HCT116 (cell line): ENCODE measurements at regions not wholly inside any gene's neighbourhood (a gene's known extent, or its start where the extent isn't known, plus 50 kb on each side); places are given as distances from the start of the nearest gene placed in this dataset.

Experiments
- ATAC-seq: fragments of 200-7000 bp; cut with Tn5 transposase; 2 replicates; pipeline ENCODE4 v1.9.1; 2020; ENCODE audit warnings: mild to moderate bottlenecking, moderate library complexity
- BruUV-seq: library from RNA; stranded (reverse); fragments of 400-500 nt; replicated peaks from 2 replicates; lab custom pipeline; 2021; lab: Mats Ljungman, UMichigan
- CTCF ChIA-PET: fragments of 300-600 bp; sonication (Branson Sonifier 250); formaldehyde crosslinking; loops from one replicate; lab custom pipeline; 2021; ENCODE audit warnings: antibody characterized with exemption; lab: Charles Lee
- POLR2A ChIA-PET: fragments of 300-600, 350-600 bp; sonication (Branson Sonifier 250); formaldehyde crosslinking; loops from one replicate; lab custom pipeline; 2021; ENCODE audit warnings: antibody characterized with exemption; lab: Charles Lee
- RAD21 ChIA-PET, 2 experiments: fragments of 300-600 bp; sonication (Branson Sonifier 250); formaldehyde crosslinking; loops; one replicate each; lab custom pipeline; 2023; ENCODE audit warnings: low total read pairs in 2 of 2; ENCODE audit not compliant: uncharacterized antibody in 2 of 2, unreplicated experiment in 2 of 2, low non-redundant PET in 1 of 2; lab: Charles Lee
- DNase-seq: peaks from one replicate; pipeline ENCODE4 v3.0.0-alpha.2; 2010; ENCODE audit warnings: low read depth, low spot score
- H2AFZ ChIP-seq: fragments of 200-600 bp; shearing (Covaris generic), sonication (generic); 2 replicates; pipeline ENCODE4 v1.6.1; 2017; ENCODE audit warnings: low read depth, mixed run types, mixed read lengths, antibody characterized with exemption, low read length; ENCODE audit not compliant: poor library complexity, severe bottlenecking
- H3K27ac ChIP-seq: 2 replicates; pipeline ENCODE4 v1.5.1; 2012; ENCODE audit warnings: low read depth, low read length
- H3K27me3 ChIP-seq: fragments of 200-600 bp; sonication (generic); 2 replicates; pipeline ENCODE4 v1.6.1; 2016; ENCODE audit warnings: mixed run types, low read length, mixed read lengths; ENCODE audit not compliant: insufficient read depth
- H3K36me3 ChIP-seq, 2 experiments: fragments of 200-500 bp in 1 of 2; fragments of 200-600 bp in 1 of 2; sonication (Bioruptor generic) in 1 of 2; sonication (generic) in 1 of 2; 2 replicates each; pipeline versions ENCODE4 v1.5.1 to v1.6.1; 2014 to 2016; ENCODE audit warnings: low read length in 2 of 2, inconsistent platforms in 1 of 2, mixed read lengths in 1 of 2, mixed run types in 1 of 2; ENCODE audit not compliant: insufficient read depth in 2 of 2, control insufficient read depth in 1 of 2
- H3K4me1 ChIP-seq, 2 experiments: fragments of 200-600 bp in 1 of 2; sonication (generic) in 1 of 2; 2 replicates each; pipeline versions ENCODE4 v1.5.1 to v1.6.1; 2012 to 2017; ENCODE audit warnings: low read length in 2 of 2, inconsistent platforms in 1 of 2, mild to moderate bottlenecking in 1 of 2, mixed read lengths in 1 of 2, mixed run types in 1 of 2, moderate library complexity in 1 of 2; ENCODE audit not compliant: insufficient read depth in 2 of 2, control insufficient read depth in 1 of 2
- H3K4me2 ChIP-seq: fragments of 200-600 bp; sonication (generic); 2 replicates; pipeline ENCODE4 v1.6.1; 2017; ENCODE audit warnings: mixed run types, low read length, mixed read lengths
- H3K4me3 ChIP-seq, 2 experiments: fragments of 200-600 bp in 1 of 2; sonication (generic) in 1 of 2; replicated peaks in 1 of 2; 2 replicates each; pipeline ENCODE4 v1.5.1; 2011 to 2016; ENCODE audit warnings: low read length in 2 of 2, control low read depth in 1 of 2, low read depth in 1 of 2, mild to moderate bottlenecking in 1 of 2, mixed read lengths in 1 of 2, mixed run types in 1 of 2
- H3K79me2 ChIP-seq: fragments of 200-600 bp; sonication (generic); 2 replicates; pipeline ENCODE4 v1.6.1; 2017; ENCODE audit warnings: mild to moderate bottlenecking, mixed run types, low read length, moderate library complexity, mixed read lengths; ENCODE audit not compliant: insufficient read depth
- H3K9ac ChIP-seq: fragments of 200-600 bp; sonication (generic); 2 replicates; pipeline ENCODE4 v1.6.1; 2016; ENCODE audit warnings: low read length, mixed read lengths
- H3K9me2 ChIP-seq: fragments of 200-600 bp; sonication (generic), shearing (Covaris generic); 2 replicates; pipeline ENCODE4 v1.6.1; 2017; ENCODE audit warnings: mixed run types, mild to moderate bottlenecking, moderate library complexity; ENCODE audit not compliant: insufficient read depth
- H3K9me3 ChIP-seq, 2 experiments: fragments of 200-500 bp in 1 of 2; fragments of 200-600 bp in 1 of 2; sonication (Bioruptor generic) in 1 of 2; sonication (generic) in 1 of 2; 2 replicates each; pipeline ENCODE4 v1.6.1; 2014 to 2017; ENCODE audit warnings: low read length in 2 of 2, mixed read lengths in 2 of 2, inconsistent platforms in 1 of 2, low read depth in 1 of 2, mild to moderate bottlenecking in 1 of 2, mixed run types in 1 of 2, moderate library complexity in 1 of 2; ENCODE audit not compliant: control insufficient read depth in 1 of 2, insufficient read depth in 1 of 2
- H4K20me1 ChIP-seq: fragments of 200-600 bp; sonication (generic), shearing (Covaris generic); 2 replicates; pipeline ENCODE4 v1.6.1; 2017; ENCODE audit warnings: mixed run types, mild to moderate bottlenecking, moderate library complexity; ENCODE audit not compliant: insufficient read depth
- ATF3 ChIP-seq: IDR thresholded peaks from 2 replicates; pipeline ENCODE4 v1.6.1; 2012
- CEBPB ChIP-seq: IDR thresholded peaks from 2 replicates; pipeline ENCODE4 v1.6.1; 2012; ENCODE audit warnings: low read depth
- EGR1 ChIP-seq: IDR thresholded peaks from 2 replicates; pipeline ENCODE4 v1.6.1; 2012; ENCODE audit warnings: low read depth
- ELF1 ChIP-seq: IDR thresholded peaks from 2 replicates; pipeline ENCODE4 v1.6.1; 2012; ENCODE audit warnings: low read depth, borderline replicate concordance
- FOSL1 ChIP-seq: IDR thresholded peaks from 2 replicates; pipeline ENCODE4 v1.6.1; 2012; ENCODE audit warnings: low read depth
- POLR2A ChIP-seq: IDR thresholded peaks from 2 replicates; pipeline ENCODE4 v1.7.0; 2011; ENCODE audit warnings: borderline replicate concordance; ENCODE audit not compliant: insufficient read depth, insufficient read length; ENCODE audit errors: extremely low read depth
- POLR2AphosphoS5 ChIP-seq: IDR thresholded peaks from 2 replicates; pipeline ENCODE4 v1.6.1; 2011; ENCODE audit warnings: mild to moderate bottlenecking, low read depth, low read length, moderate library complexity
- RAD21 ChIP-seq: IDR thresholded peaks from 2 replicates; pipeline ENCODE4 v1.6.1; 2012; ENCODE audit warnings: low read depth, mild to moderate bottlenecking
- SP1 ChIP-seq: IDR thresholded peaks from 2 replicates; pipeline ENCODE4 v1.6.1; 2012; ENCODE audit warnings: low read depth
- SRF ChIP-seq: IDR thresholded peaks from 2 replicates; pipeline ENCODE4 v1.6.1; 2012; ENCODE audit warnings: low read depth
- YY1 ChIP-seq: IDR thresholded peaks from 2 replicates; pipeline ENCODE4 v1.6.1; 2011; ENCODE audit warnings: low read length, low read depth, moderate library complexity, mild to moderate bottlenecking; ENCODE audit not compliant: insufficient replicate concordance; ENCODE audit errors: extremely low read depth
- ZFX ChIP-seq: fragments of 450-650 bp; IDR thresholded peaks from 2 replicates; pipeline ENCODE4 v1.6.1; 2017
- ZNF274 ChIP-seq: fragments of 200-500 bp; sonication (Bioruptor generic); IDR thresholded peaks from 2 replicates; pipeline ENCODE4 v1.6.1; 2014; ENCODE audit warnings: mild to moderate bottlenecking, low read depth, low read length, inconsistent platforms
- intact Hi-C: fragments of 100-400 bp; cut with micrococcal nuclease; formaldehyde crosslinking; loops from 2 replicates; pipeline ENCODE4 v1.10.0; 2022

- H3K9me3 ChIP-seq: peaks cover 4% of the 10 kb centered on the region in 2 experiments; a peak in 2 of 4 replicates
- TF ChIP-seq ZNF274 (no peak), SRF (no peak), POLR2A (no peak), CEBPB (no peak), POLR2AphosphoS5 (no peak), RAD21 (no peak), ZFX (no peak), YY1 (no peak), SP1 (no peak), ATF3 (no peak), EGR1 (no peak), ELF1 (no peak), FOSL1 (no peak)
- intact Hi-C loops: no loop called here
- no peaks in the 10 kb centered on the region for H3K9me2 ChIP-seq
- no peak overlapping the region for H3K4me3 ChIP-seq
- ChIA-PET POLR2A (no interaction called here), RAD21 (no interaction called here), CTCF (interaction anchor here (1.2 to 2.0 kb wide), 2 partner anchors 11 to 300 kb away, joined by 3 to 5 read pairs; no protein-coding TSS in a partner anchor)
- ATAC-seq (no peak), DNase-seq (no peak)
- peaks cover 11 to 27% of the 10 kb centered on the region in 2 experiments for H3K4me1 ChIP-seq
- no TSS peak for BruUV-seq
- no peaks in the 10 kb centered on the region for H3K79me2 ChIP-seq
- H3K36me3 ChIP-seq: no peaks in the 10 kb centered on the region
- H3K27me3 ChIP-seq: no peaks in the 10 kb centered on the region
- H3K4me2 ChIP-seq: no peak overlapping the region
- no peak overlapping the region for H2AFZ ChIP-seq
- H4K20me1 ChIP-seq: no peaks in the 10 kb centered on the region
- H3K27ac ChIP-seq: no peak overlapping the region
- no peak overlapping the region for H3K9ac ChIP-seq
Measured at GRCh38 chr5:135205632-135206349, 171.8 kb upstream of the PITX1 start.
